NCI-H2029 treated with DMSO at 0.1 percent for 48 hours (cell line): ENCODE measurements at regions not wholly inside any gene's neighbourhood (a gene's known extent, or its start where the extent isn't known, plus 50 kb on each side); places are given as distances from the start of the nearest gene placed in this dataset.
"Not testable (repeated sequence)": the region's sequence is repeated elsewhere in the genome, so short reads cannot be mapped to it uniquely, and the experiment has no call there.

Experiments used
- DNase-seq: peaks from one replicate; lab custom pipeline; 2025; lab: John Stamatoyannopoulos, UW

DNA sequence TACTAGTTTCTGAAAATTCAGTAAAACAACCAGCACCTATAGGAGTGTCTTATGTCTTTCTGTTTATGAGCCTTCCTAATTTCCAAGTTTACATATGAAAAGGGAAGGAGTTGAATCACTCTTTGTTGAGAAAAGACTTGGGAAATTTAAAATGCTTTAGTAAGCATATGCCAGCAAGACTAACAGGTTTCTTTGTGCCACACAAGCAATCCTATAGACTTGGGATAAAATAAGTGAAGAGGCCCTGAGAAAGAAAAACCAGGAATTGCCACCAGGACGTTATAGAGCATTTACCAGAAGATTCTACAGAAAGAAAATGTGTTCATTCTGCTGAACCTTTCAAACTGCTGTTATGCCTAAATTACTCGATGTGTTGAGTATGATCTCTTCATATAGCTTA is 1099.1 kb downstream of the EPHA3 start:
- DNase-seq = not testable (repeated sequence)

DNA sequence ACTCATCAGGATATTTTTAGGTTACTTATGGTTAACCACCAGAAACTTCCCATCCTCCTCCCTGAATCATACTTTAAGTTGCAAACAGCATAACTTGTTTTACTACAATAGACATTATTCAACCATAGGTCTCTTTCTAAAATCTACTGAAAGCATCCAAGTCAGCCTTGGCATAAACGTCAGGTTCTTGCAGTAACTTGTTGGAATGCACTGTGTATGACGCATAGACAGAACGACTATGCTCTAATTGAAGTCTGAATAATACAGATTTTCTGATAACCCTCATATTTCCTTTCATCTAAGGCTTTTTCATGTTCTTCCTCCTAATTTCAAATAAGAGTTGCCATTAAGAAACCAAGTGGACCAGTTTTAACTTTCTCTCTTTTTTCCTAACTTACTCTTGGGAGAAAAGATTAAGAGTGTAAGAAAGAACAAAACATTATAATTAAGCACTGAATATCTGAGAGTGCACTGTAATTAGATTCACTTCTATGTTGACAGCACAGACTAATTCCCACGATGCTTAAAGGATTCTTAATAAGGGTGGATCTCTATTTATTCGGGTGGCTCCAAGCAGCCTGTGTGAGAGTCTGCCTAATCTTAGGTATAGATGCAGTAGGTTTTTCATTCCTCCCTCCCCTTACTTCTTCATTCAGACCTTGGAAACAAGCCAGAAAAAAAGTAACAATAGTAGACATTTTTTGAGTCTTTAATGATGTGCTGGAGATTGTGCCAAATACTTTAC is 1100.1 kb downstream of the EPHA3 start:
- DNase-seq = not testable (repeated sequence)

DNA sequence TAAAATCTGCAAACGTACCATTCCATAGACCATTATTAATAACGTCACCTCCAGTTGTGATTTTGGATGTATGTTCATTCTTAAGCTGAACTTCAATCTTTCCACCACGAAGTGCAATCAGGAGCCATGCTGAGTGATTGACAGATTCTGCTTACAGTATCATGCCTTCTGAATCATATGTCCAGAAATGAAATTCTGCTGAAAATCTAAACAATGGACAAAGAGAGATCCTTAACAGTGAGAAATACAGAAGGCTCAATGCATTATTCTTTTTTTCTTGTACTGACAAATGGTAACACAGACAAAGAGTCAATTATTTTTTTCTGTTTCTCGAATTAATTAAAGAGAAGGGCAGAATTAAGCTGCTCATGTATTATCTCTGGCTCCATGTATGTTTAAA is 1114.5 kb downstream of the EPHA3 start:
- DNase-seq = no peak

DNA sequence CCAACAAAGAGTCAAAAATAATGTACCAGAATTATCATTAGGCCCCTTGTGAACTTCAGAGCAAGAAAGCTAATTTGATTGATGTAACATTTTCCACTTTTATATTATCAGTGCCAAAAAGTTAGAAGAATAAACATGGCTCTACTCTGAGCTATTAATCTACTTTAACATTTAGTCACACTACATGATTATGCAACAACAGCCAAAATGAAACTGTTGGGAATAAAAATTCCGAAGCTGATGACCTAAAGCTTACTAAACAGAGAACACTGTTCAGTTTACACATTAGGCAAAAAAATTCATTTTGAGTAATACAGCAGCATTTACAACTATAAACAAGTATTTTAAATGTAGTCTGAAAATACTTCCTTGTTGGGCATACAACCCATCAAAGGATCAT is 1134.1 kb downstream of the EPHA3 start:
- DNase-seq = no peak

DNA sequence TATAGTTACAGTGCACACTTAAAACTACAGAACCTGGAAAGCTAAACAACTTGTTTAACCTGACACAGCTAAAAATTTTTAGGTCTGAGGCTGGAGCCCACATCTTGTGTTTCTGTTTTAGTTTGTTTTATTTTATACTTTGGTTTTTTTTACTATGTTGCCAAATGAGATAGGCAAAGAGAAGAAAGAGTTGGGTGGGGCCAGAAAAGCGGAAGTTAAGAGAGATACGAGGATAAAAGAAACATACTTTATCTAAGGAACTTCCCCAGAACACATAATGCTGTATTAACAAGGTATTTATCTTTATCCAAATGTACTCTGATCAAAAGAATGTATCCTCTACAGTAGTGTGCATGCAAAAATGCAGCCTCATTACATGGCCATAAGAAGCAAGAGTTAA is 1145.7 kb downstream of the EPHA3 start:
- no peak for DNase-seq

DNA sequence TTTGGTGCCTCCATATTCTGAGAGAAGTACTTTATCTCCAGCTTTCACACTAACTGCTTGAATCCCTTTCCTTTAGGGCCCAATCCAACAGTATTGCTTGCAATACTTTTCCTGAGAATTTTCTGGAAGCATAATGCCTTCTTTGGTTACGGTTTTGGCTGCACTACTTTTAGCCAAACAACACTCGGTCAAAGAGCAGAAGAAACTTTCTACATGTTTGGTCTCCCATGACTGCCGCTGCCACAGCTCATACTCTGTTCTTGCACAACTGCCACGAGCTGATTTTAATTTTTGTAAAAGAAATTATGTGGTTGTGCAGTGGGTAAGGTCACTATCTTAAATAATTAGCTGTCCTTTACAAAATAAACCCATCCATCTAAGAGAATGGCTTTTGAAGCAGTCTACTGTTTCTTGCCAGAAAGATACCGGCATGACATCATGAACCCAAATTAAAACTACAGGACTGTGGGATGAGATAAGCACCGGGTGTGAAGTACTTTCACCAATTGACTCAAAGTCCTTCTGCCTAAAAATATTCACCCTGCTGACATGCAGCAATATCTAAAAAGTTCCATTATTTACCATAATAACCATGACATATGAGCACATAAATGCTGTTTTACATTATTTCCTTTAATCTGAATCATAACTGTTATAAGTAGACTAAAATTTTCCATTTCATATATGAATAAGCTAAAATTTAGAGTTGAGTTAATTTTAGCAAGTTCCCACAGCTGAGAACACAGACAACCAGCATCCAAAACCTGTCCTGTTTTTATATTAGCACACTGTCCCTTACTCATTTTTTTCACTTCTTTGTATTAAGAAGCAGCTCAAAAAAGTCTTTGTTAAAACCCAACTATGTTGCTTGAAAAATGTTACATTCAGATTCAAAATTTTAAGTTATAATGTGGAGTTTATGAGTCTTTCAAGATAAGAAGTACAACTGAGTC is 1154.3 kb downstream of the EPHA3 start:
- no peak for DNase-seq
